GM18951 (cell line): ENCODE measurements at regions not wholly inside any gene's neighbourhood (a gene's known extent, or its start where the extent isn't known, plus 50 kb on each side); places are given as distances from the start of the nearest gene placed in this dataset.
"Not testable (repeated sequence)": the region's sequence is repeated elsewhere in the genome, so short reads cannot be mapped to it uniquely, and the experiment has no call there.

Experiments
- POLR2A ChIP-seq: IDR thresholded peaks from 4 replicates; pipeline ENCODE4 v1.6.1; 2011; ENCODE audit warnings: mild to moderate bottlenecking; ENCODE audit not compliant: insufficient read length, insufficient read depth; ENCODE audit errors: extremely low read depth
- in situ Hi-C: fragments of 300-500 bp; cut with MboI; formaldehyde crosslinking; loops from one replicate; pipeline ENCODE4 v1.12.0; 2022; ENCODE audit warnings: low sequenced_read_pairs, mixed read lengths, inconsistent platforms; ENCODE audit not compliant: unreplicated experiment

GRCh38 chr9:104997536-104997935, 69.6 kb upstream of the ABCA1 start:
- in situ Hi-C loops: no loop called here
- no peak for TF ChIP-seq POLR2A

DNA sequence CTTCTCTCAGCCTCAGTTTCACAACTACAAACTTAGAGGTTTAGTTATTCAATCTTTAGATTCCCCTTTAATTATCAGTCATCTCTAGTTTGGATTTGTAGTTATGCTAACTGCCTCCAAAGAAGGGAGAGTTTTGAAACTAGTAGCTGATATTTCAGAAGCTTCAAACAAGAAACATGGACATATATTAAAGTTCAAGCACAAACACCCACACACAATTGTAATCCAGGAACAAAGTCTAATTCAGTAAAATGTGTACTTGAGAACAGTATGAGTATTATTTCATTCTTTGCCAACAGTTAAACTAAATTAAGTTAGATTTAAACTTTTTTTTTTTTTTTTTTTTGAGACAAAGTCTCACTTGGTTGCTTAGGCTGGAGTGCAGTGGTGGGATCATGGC, 71.2 kb upstream of the ABCA1 start:
- in situ Hi-C loops: no loop called here
- TF ChIP-seq POLR2A: no peak

DNA sequence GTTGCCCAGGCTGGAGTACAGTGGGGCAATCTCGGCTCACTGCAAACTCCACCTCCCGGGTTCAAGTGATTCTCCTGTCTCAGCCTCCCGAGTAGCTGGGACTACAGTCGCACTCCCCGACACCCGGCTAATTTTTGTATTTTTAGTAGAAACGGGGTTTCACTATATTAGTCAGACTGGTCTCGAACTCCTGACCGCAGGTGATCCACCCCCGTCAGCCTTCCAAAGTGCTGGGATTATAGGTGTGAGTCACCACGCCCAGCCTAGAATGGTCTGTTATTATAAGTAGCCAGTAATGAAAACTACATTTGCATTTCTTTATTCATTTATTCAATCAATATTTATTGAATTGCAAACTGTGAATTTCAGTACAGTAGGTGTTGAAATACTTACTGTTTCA, 72.6 kb upstream of the ABCA1 start:
- in situ Hi-C loops: not testable (repeated sequence)

DNA sequence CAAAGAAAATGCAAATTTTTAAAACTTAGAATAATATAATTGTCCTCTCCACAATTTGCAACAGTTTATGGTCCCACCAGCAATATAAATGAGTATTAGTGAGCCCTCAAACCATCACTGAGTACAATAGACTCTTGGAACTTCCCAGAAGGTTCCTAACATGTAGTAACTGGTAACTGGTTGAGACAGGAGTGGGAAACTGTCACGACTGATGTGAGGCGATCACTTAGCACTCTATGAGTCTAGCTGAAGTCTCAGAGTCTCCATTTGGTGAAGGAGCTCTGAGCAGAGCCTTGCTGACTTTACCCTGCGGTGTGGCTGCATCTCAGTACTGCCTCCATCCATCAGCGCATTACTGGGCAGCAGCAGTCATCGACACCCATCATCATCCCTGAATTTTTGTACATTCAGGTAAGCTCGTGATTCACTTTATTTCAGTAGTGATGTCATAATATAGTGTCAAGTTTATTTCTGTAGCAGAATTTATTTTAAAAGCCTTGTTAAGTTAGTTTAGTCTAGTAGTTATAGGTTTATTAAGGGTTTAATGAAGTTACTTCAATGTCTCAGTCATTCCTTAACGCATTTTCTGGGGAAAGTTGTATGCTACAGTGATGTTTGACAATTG, 76.6 kb upstream of the ABCA1 start:
- in situ Hi-C loops: no loop called here
- no peak for TF ChIP-seq POLR2A

DNA sequence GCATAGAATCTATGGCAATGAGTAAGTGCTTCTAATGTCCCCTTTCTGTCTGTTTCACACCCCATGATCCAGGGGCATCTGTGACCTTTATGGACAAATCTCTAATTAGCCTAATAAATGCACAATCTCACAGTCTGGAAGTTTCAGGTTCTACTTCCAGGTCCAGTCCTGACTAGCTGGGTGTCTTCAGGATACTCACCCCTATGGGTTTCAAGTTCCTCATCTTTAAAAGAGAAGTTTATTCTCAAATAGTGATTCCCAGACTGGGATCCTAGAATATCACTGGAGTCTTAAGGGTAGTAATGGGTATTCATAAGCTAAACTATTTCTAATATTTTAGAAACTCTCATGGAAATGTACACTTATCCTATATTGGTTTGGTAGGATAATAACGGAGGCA, 77.2 kb upstream of the ABCA1 start:
- TF ChIP-seq POLR2A: no peak
- in situ Hi-C loops: no loop called here

DNA sequence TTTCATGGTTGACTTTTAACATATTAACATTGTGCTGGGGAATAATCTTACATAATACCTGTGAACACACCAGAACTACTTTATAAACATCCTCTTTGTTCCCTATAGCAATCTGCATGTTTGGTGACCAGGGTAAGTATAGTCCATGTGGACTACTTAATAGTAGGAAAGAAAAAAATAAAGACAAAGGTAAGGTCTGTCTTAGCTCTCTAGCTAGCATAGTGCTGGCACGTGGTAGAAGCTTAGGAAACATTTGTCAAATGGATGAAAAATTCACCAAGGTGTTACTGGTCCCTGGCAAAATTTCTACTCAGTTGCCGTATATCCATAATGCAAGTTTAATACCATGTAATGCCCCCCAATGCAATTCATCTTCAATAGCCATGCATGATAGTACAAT, 78.6 kb upstream of the ABCA1 start:
- no peak for TF ChIP-seq POLR2A
- in situ Hi-C loops: no loop called here

DNA sequence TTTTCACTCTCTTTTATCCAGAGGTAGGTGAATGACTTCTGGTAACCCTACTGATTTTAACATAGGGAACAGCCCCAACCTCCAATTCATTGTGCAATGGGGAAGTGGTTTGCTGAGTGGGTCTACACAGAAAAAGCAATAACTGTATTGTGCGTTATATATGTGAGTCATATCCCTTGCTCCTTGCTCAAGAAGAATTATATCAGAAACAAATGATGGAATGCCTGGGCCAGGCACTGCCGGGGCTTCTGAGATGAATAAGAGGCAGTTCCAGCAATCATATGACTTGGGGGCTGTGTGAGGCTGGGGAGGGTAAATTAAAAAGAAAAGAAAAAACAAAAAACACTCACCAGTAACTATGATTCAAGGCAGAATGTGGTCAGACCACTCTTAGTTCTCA, 79.2 kb upstream of the ABCA1 start:
- in situ Hi-C loops: no loop called here
- TF ChIP-seq POLR2A: no peak

DNA sequence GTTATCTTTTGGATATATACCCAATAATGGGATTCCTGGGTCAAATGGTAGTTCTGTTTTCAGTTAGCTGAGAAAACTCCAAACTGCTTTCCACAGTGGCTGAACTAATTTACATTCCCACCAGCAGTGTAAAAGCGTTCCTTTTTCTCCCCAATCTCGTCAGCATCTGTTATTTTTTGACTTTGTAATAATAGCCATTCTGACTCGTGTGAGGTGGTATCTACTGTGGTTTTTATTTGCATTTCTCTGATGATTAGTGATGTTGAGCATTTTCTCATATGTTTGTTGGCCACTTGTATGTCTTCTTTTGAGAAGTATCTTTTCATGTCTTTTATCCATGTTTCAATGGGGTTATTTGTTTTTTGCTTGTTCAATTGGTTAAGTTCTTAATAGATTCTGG, 82.1 kb upstream of the ABCA1 start:
- in situ Hi-C loops: not testable (repeated sequence)

DNA sequence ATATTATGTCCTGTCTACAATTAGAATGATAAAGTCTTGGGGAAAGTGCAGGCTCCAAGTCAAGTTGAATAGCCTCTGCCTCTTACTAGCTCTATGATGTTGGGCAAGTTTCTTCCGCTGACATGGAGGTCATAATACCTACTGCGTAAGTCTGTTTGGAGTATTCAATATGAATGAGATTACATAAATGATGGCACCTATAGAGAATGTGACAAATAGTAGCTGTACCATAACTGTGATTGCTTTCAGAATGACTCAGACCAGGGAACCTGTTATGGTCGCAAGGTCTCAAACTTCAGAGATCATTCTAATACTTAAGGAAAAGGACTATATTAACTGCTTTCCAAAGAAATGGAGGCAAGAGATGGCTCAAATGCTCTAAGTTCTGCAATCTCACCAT, 94.0 kb upstream of the ABCA1 start:
- in situ Hi-C loops: no loop called here
- TF ChIP-seq POLR2A: no peak

GRCh38 chr9:105022545-105022944, 94.6 kb upstream of the ABCA1 start:
- in situ Hi-C loops: not testable (repeated sequence)

DNA sequence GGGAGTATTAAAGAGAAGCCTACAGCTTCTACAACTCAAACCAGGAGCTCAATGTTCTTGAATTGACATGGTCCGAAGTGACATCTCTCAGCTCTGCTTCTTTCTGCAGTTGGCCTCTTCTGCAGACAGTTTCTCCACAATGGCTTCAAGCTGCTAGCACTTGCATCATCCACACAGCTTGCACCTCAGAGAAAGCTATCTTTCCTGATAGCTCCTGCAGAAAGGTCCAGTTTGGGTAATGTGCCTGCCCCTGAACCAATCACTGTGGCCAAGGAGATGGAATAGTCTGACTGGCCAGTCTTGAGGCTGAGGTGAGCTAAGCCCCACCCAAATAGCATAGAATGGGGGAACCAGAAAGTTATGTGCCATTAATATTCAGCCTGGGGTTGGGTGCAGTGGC, 95.8 kb upstream of the ABCA1 start:
- TF ChIP-seq POLR2A: no peak
- in situ Hi-C loops: no loop called here

DNA sequence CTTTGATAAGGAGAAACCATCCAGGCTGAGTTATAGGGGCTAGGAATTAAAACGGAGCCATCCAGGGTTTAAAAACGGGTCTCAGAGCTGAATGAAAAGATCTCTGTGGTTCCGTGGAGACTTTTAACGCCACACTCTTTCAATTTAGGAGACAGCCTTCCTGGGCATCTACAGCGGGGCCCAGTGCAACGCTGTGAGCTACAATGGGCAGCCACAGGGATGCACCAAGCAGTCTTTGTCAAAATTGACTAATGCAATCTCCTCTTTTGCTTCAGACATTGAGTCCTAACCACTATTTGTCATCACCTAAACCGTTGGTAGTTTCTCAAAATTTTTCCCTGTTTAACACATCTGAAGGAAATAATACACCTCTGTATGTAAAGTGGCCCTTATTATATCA, 96.6 kb upstream of the ABCA1 start:
- TF ChIP-seq POLR2A: no peak
- in situ Hi-C loops: no loop called here

DNA sequence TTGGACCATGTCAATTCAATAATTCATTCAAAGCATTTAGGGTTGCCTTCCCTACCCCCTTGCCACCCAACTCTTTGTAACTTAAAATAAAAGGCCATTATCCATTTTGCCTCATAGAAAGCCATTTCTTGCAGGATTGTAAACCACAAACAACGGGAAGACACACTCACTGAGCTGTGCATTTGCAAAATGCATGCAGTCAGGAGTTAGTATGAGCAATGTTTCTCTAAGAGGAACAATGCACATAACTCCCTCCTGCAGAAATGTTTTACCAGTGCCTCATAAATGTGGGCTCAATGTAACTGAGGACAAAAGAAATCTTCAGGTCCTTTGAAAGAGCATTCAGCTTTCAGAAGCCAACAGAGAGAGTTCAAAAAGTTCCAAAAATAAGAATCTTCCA, 98.5 kb upstream of the ABCA1 start:
- in situ Hi-C loops: no loop called here
- TF ChIP-seq POLR2A: no peak

GRCh38 chr9:105027084-105027483, 99.1 kb upstream of the ABCA1 start:
- no peak for TF ChIP-seq POLR2A
- in situ Hi-C loops: no loop called here

DNA sequence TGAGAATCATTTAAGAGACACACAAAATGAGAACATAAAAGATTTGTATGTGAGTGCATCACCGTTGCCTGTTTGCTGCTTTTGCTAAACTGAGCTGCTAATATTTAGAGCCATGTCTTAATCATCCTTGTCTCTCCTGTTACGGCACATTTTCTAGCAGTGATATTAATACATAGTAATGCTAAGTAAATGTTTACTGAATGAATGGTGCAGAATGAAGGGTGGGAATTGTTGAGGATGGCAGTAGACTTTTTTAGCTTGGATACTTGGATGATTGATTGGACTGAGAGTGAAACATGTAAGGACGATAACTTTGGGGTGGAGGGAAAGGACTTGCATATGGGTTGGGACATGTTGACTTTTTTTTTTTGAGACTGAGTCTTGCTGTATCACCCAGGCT, 102.3 kb upstream of the ABCA1 start:
- in situ Hi-C loops: no loop called here
- no peak for TF ChIP-seq POLR2A
